OCI-LY3 (cell line): ENCODE measurements at regions not wholly inside any gene's neighbourhood (a gene's known extent, or its start where the extent isn't known, plus 50 kb on each side); places are given as distances from the start of the nearest gene placed in this dataset.

Experiments used
- H2AFZ ChIP-seq: fragments of 200-600, 300-600 bp; shearing (Covaris generic); 2 replicates; pipeline ENCODE4 v1.6.0; 2014; ENCODE audit warnings: antibody characterized with exemption, low read depth, low read length
- H3K27ac ChIP-seq: fragments of 200-600, 300-600 bp; sonication (generic); 2 replicates; pipeline ENCODE4 v1.5.1; 2014; ENCODE audit warnings: mild to moderate bottlenecking, low read length, moderate library complexity, mixed read lengths
- H3K27me3 ChIP-seq: fragments of 200-600, 300-600 bp; sonication (generic); 2 replicates; pipeline ENCODE4 v1.6.1; 2014; ENCODE audit warnings: low read depth, low read length, mixed read lengths
- H3K36me3 ChIP-seq: fragments of 200-600, 300-600 bp; sonication (generic); replicated peaks from 2 replicates; pipeline ENCODE3; 2014; ENCODE audit warnings: low read depth, low read length, mixed read lengths
- H3K4me1 ChIP-seq: fragments of 300-600, 200-600 bp; sonication (generic); 2 replicates; pipeline ENCODE4 v1.6.1; 2014; ENCODE audit warnings: low read length, mixed read lengths
- H3K4me2 ChIP-seq: fragments of 200-600, 300-600 bp; sonication (generic); 2 replicates; pipeline ENCODE4 v1.6.1; 2014; ENCODE audit warnings: low read length, mixed read lengths
- H3K4me3 ChIP-seq: fragments of 300-600, 200-600 bp; sonication (generic); 2 replicates; pipeline ENCODE4 v1.5.1; 2014; ENCODE audit warnings: antibody characterized with exemption, mild to moderate bottlenecking, low read length, moderate library complexity
- H3K79me2 ChIP-seq: fragments of 300-600, 200-600 bp; shearing (Covaris generic); 2 replicates; pipeline ENCODE4 v1.6.1; 2014; ENCODE audit warnings: mild to moderate bottlenecking, low read length, mixed read lengths
- H3K9ac ChIP-seq: fragments of 300-600, 200-600 bp; shearing (Covaris generic); 2 replicates; pipeline ENCODE4 v1.6.0; 2014; ENCODE audit warnings: mild to moderate bottlenecking, low read length, moderate library complexity
- H3K9me3 ChIP-seq: fragments of 200-600, 300-600 bp; shearing (Covaris generic); 2 replicates; pipeline ENCODE4 v1.6.1; 2014; ENCODE audit warnings: low read length, mixed read lengths; ENCODE audit not compliant: insufficient read depth
- H4K20me1 ChIP-seq: fragments of 200-600, 300-600 bp; sonication (generic); 2 replicates; pipeline ENCODE4 v1.6.1; 2016; ENCODE audit warnings: low read length, mixed read lengths; ENCODE audit not compliant: insufficient read depth
- CTCF ChIP-seq: fragments of 200-600, 300-600 bp; sonication (generic); IDR thresholded peaks from 2 replicates; pipeline ENCODE4 v1.5.1; 2014; ENCODE audit warnings: antibody characterized with exemption, low read length, low read depth
- EZH2phosphoT487 ChIP-seq: fragments of 200-600 bp; shearing (Covaris generic); IDR thresholded peaks from 2 replicates; pipeline ENCODE4 v1.6.1; 2018; ENCODE audit warnings: antibody characterized with exemption, mixed run types, low read depth

GRCh38 chr2:189297446-189297845 is 117.9 kb upstream of the COL5A2 start:
- H3K36me3 ChIP-seq: no peaks in the 10 kb centered on the region
- no peak overlapping the region for H3K4me3 ChIP-seq
- TF ChIP-seq CTCF: no peak
- TF ChIP-seq EZH2phosphoT487: no peak
- no peaks in the 10 kb centered on the region for H3K27me3 ChIP-seq
- no peak overlapping the region for H3K9ac ChIP-seq
- no peak overlapping the region for H3K27ac ChIP-seq
- H3K4me2 ChIP-seq: no peak overlapping the region
- H4K20me1 ChIP-seq: no peaks in the 10 kb centered on the region
- no peaks in the 10 kb centered on the region for H3K4me1 ChIP-seq
- no peak overlapping the region for H2AFZ ChIP-seq
- H3K9me3 ChIP-seq: no peaks in the 10 kb centered on the region
- no peaks in the 10 kb centered on the region for H3K79me2 ChIP-seq

GRCh38 chr2:189298038-189298437 is 118.5 kb upstream of the COL5A2 start:
- Histone ChIP-seq H3K27ac (no peak overlapping the region), H3K79me2 (no peaks in the 10 kb centered on the region), H3K27me3 (no peaks in the 10 kb centered on the region), H3K4me1 (no peaks in the 10 kb centered on the region), H3K4me2 (no peak overlapping the region), H4K20me1 (no peaks in the 10 kb centered on the region), H3K9me3 (no peaks in the 10 kb centered on the region), H3K9ac (no peak overlapping the region), H3K4me3 (no peak overlapping the region), H3K36me3 (no peaks in the 10 kb centered on the region), H2AFZ (no peak overlapping the region)
- TF ChIP-seq CTCF: no peak

- TF ChIP-seq CTCF (no peak), EZH2phosphoT487 (no peak)
- Histone ChIP-seq H3K4me2 (no peak overlapping the region), H3K27me3 (no peaks in the 10 kb centered on the region), H3K27ac (no peak overlapping the region), H4K20me1 (no peaks in the 10 kb centered on the region), H3K9ac (no peak overlapping the region), H2AFZ (no peak overlapping the region), H3K4me1 (no peaks in the 10 kb centered on the region), H3K79me2 (no peaks in the 10 kb centered on the region), H3K36me3 (no peaks in the 10 kb centered on the region), H3K9me3 (no peaks in the 10 kb centered on the region), H3K4me3 (no peak overlapping the region)
Observed at GRCh38 chr2:189298481-189298880, 118.9 kb upstream of the COL5A2 start.

- Histone ChIP-seq H3K79me2 (no peaks in the 10 kb centered on the region), H4K20me1 (no peaks in the 10 kb centered on the region), H3K27me3 (no peaks in the 10 kb centered on the region), H3K9me3 (no peaks in the 10 kb centered on the region), H2AFZ (no peak overlapping the region), H3K4me1 (no peaks in the 10 kb centered on the region), H3K36me3 (no peaks in the 10 kb centered on the region), H3K4me3 (no peak overlapping the region), H3K4me2 (no peak overlapping the region), H3K9ac (no peak overlapping the region), H3K27ac (no peak overlapping the region)
- TF ChIP-seq CTCF (no peak), EZH2phosphoT487 (no peak)
Observed at GRCh38 chr2:189299974-189300373, 120.4 kb upstream of the COL5A2 start.
